OCI-LY1 (cell line): ENCODE measurements at regions not wholly inside any gene's neighbourhood (a gene's known extent, or its start where the extent isn't known, plus 50 kb on each side); places are given as distances from the start of the nearest gene placed in this dataset.
"Not testable (repeated sequence)": the region's sequence is repeated elsewhere in the genome, so short reads cannot be mapped to it uniquely, and the experiment has no call there.

Source experiments
- H2AFZ ChIP-seq: fragments of 200-600 bp; sonication (generic), shearing (Covaris generic); 2 replicates; pipeline ENCODE4 v1.6.0; 2014; ENCODE audit warnings: antibody characterized with exemption, mild to moderate bottlenecking, low read length
- H3F3A ChIP-seq: fragments of 200-600 bp; sonication (generic), shearing (Covaris generic); 2 replicates; pipeline ENCODE4 v1.6.0; 2014; ENCODE audit warnings: mild to moderate bottlenecking, antibody characterized with exemption, low read length, moderate library complexity; ENCODE audit not compliant: insufficient read depth
- H3K27ac ChIP-seq: fragments of 200-600 bp; sonication (generic); 2 replicates; pipeline ENCODE4 v1.5.1; 2014; ENCODE audit warnings: low read length, mixed run types, mild to moderate bottlenecking, low read depth; ENCODE audit not compliant: poor library complexity, severe bottlenecking
- H3K27me3 ChIP-seq: fragments of 200-600 bp; sonication (generic); 2 replicates; pipeline ENCODE4 v1.6.0; 2014; ENCODE audit warnings: antibody characterized with exemption, mild to moderate bottlenecking, low read length, moderate library complexity; ENCODE audit not compliant: insufficient read depth
- H3K36me3 ChIP-seq: fragments of 200-600 bp; sonication (generic); 2 replicates; pipeline ENCODE4 v1.6.1; 2014; ENCODE audit warnings: mild to moderate bottlenecking, antibody characterized with exemption, low read length, moderate library complexity, mixed read lengths; ENCODE audit not compliant: insufficient read depth
- H3K4me1 ChIP-seq: fragments of 200-600 bp; sonication (generic); 2 replicates; pipeline ENCODE4 v1.5.1; 2014; ENCODE audit warnings: mild to moderate bottlenecking, low read length, moderate library complexity; ENCODE audit not compliant: insufficient read depth, severe bottlenecking
- H3K4me2 ChIP-seq: fragments of 200-600 bp; sonication (generic), shearing (Covaris generic); 2 replicates; pipeline ENCODE4 v1.6.1; 2014; ENCODE audit warnings: low read length
- H3K4me3 ChIP-seq: fragments of 200-600 bp; sonication (generic); 2 replicates; pipeline ENCODE4 v1.5.1; 2014; ENCODE audit warnings: low read length, low read depth, mild to moderate bottlenecking, mixed read lengths; ENCODE audit not compliant: poor library complexity, severe bottlenecking
- H3K79me2 ChIP-seq: fragments of 200-600 bp; shearing (Covaris generic); 2 replicates; pipeline ENCODE4 v1.6.1; 2016; ENCODE audit warnings: mixed run types, low read length, mixed read lengths; ENCODE audit not compliant: insufficient read depth
- H3K9ac ChIP-seq: fragments of 200-600 bp; sonication (generic), shearing (Covaris generic); 2 replicates; pipeline ENCODE4 v1.6.1; 2014; ENCODE audit warnings: mild to moderate bottlenecking, low read length, mixed read lengths
- H3K9me2 ChIP-seq: fragments of 200-600 bp; sonication (generic), shearing (Covaris generic); 2 replicates; pipeline ENCODE4 v1.6.1; 2014; ENCODE audit warnings: low read depth, mild to moderate bottlenecking, low read length, mixed read lengths
- H3K9me3 ChIP-seq: fragments of 200-600 bp; shearing (Covaris generic); 2 replicates; pipeline ENCODE4 v1.6.1; 2014; ENCODE audit warnings: low read length, mixed read lengths
- H4K20me1 ChIP-seq: fragments of 200-600 bp; sonication (generic), shearing (Covaris generic); 2 replicates; pipeline ENCODE4 v1.6.0; 2016; ENCODE audit warnings: mild to moderate bottlenecking, low read length; ENCODE audit not compliant: insufficient read depth
- EZH2 ChIP-seq: fragments of 200-600 bp; sonication (generic), shearing (Covaris generic); IDR thresholded peaks from 2 replicates; pipeline ENCODE4 v1.8.0; 2017; ENCODE audit warnings: borderline replicate concordance, mixed run types, mild to moderate bottlenecking, antibody characterized with exemption, low read length, moderate library complexity, mixed read lengths
- TF ChIP-seq, protein P1 (sequence below): fragments of 200-600 bp; sonication (generic), shearing (Covaris generic); IDR thresholded peaks from 2 replicates; pipeline ENCODE4 v1.5.1; 2017; ENCODE audit warnings: mild to moderate bottlenecking, antibody characterized with exemption, low read length, moderate library complexity, mixed read lengths

GRCh38 chr15:87672309-87673288, 583.9 kb downstream of the NTRK3 start:
- Histone ChIP-seq H3K79me2 (no peaks in the 10 kb centered on the region), H3K4me1 (no peaks in the 10 kb centered on the region), H3K27ac (no peak overlapping the region), H3F3A (no peaks in the 10 kb centered on the region), H4K20me1 (no peaks in the 10 kb centered on the region), H3K9ac (no peak overlapping the region), H3K27me3 (no peaks in the 10 kb centered on the region), H2AFZ (no peak overlapping the region), H3K4me2 (no peak overlapping the region), H3K9me2 (no peaks in the 10 kb centered on the region), H3K36me3 (no peaks in the 10 kb centered on the region), H3K4me3 (no peak overlapping the region), H3K9me3 (no peaks in the 10 kb centered on the region)
- TF ChIP-seq, protein P1, sequence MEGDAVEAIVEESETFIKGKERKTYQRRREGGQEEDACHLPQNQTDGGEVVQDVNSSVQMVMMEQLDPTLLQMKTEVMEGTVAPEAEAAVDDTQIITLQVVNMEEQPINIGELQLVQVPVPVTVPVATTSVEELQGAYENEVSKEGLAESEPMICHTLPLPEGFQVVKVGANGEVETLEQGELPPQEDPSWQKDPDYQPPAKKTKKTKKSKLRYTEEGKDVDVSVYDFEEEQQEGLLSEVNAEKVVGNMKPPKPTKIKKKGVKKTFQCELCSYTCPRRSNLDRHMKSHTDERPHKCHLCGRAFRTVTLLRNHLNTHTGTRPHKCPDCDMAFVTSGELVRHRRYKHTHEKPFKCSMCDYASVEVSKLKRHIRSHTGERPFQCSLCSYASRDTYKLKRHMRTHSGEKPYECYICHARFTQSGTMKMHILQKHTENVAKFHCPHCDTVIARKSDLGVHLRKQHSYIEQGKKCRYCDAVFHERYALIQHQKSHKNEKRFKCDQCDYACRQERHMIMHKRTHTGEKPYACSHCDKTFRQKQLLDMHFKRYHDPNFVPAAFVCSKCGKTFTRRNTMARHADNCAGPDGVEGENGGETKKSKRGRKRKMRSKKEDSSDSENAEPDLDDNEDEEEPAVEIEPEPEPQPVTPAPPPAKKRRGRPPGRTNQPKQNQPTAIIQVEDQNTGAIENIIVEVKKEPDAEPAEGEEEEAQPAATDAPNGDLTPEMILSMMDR = no peak
- TF ChIP-seq EZH2 = no peak

- TF ChIP-seq, protein P1 = no peak
- TF ChIP-seq EZH2 = no peak
- no peaks in the 10 kb centered on the region for H3K27me3 ChIP-seq
Observed at GRCh38 chr15:87671289-87671688, 585.2 kb downstream of the NTRK3 start.

DNA sequence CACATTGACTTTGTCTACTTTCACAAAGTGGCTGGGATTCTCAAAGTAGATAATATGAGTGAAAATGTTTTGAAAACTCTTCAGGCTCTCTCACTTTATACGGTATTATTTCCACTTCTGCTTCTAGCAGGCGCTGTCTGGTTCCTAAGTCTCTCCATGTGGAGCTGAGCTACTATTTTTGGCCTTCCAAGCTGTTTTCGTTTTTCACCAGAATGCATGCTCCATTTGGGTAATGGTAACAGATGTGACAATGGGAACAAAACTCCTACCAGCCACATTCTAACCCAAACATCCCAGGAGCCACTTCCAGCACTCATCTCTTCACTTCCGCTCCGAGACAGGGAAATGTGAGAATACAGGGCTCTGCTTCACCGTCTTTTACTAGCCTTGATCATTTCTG, 586.7 kb downstream of the NTRK3 start:
- H3F3A ChIP-seq = no peaks in the 10 kb centered on the region
- no peak overlapping the region for H2AFZ ChIP-seq
- no peaks in the 10 kb centered on the region for H3K4me1 ChIP-seq
- no peaks in the 10 kb centered on the region for H3K27me3 ChIP-seq
- no peaks in the 10 kb centered on the region for H3K36me3 ChIP-seq
- no peaks in the 10 kb centered on the region for H4K20me1 ChIP-seq
- H3K4me3 ChIP-seq = no peak overlapping the region
- H3K9me3 ChIP-seq = no peaks in the 10 kb centered on the region
- no peak overlapping the region for H3K9ac ChIP-seq
- no peaks in the 10 kb centered on the region for H3K9me2 ChIP-seq
- no peak overlapping the region for H3K4me2 ChIP-seq
- no peak overlapping the region for H3K27ac ChIP-seq
- no peak for TF ChIP-seq EZH2
- TF ChIP-seq, protein P1 = no peak
- no peaks in the 10 kb centered on the region for H3K79me2 ChIP-seq

More at GRCh38 chr15:87671289-87671688, 585.2 kb downstream of the NTRK3 start:
- Histone ChIP-seq H3K79me2 (no peaks in the 10 kb centered on the region), H3K9me2 (no peaks in the 10 kb centered on the region), H2AFZ (no peak overlapping the region), H3F3A (no peaks in the 10 kb centered on the region), H3K4me1 (no peaks in the 10 kb centered on the region), H3K36me3 (no peaks in the 10 kb centered on the region), H3K9me3 (no peaks in the 10 kb centered on the region), H3K27ac (no peak overlapping the region), H3K4me3 (no peak overlapping the region), H3K4me2 (no peak overlapping the region), H4K20me1 (no peaks in the 10 kb centered on the region), H3K9ac (no peak overlapping the region)

GRCh38 chr15:87668768-87669564, 587.6 kb downstream of the NTRK3 start:
- H3K36me3 ChIP-seq, H3K4me1 ChIP-seq, H2AFZ ChIP-seq, H3K9me3 ChIP-seq, H3K4me2 ChIP-seq, H3K27ac ChIP-seq, H3K4me3 ChIP-seq, H3F3A ChIP-seq, H3K79me2 ChIP-seq, H3K27me3 ChIP-seq, H3K9me2 ChIP-seq, H4K20me1 ChIP-seq, H3K9ac ChIP-seq: not testable (repeated sequence)
